HG03354 (cell line): ENCODE measurements at regions not wholly inside any gene's neighbourhood (a gene's known extent, or its start where the extent isn't known, plus 50 kb on each side); places are given as distances from the start of the nearest gene placed in this dataset.

Source experiments
- ATAC-seq: cut with Tn5 transposase; IDR thresholded peaks from one replicate; pipeline ENCODE4 v1.9.1; 2021; ENCODE audit warnings: mild to moderate bottlenecking; ENCODE audit not compliant: unreplicated experiment, poor library complexity, severe bottlenecking

DNA sequence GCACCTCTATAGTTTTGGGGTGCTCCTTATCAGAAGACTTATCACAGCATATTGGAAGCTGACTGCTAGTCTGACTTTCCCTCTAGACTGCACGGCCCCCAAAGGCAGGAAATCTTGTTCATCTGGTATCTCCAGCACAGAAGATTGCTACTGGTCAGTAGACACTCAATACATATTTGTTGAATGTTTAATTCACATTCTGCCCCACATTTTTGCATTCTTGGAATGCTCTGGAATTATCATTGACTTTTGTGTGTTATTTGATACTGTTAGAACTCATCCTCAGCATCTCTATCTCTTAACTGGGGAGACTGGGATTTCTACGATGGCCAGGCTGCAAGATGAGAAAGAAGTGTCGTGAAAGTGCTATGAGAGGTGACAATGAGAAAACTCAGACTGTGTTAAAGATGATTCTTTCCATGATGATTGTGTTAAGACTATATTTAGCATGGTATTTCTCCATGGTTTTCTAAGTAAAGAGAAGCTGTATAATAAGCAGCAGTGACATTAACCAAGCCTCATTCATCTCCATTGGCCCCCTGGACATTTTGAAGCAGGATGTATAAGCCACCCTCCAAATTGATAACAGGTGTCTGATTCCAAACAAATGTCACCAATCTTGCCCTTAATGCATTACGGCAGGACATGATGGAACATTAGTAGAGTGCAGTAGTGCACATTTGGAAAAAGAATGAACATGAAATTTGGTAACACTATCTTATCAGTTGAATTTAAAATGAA is 440.9 kb downstream of the RFC3 start:
- ATAC-seq = no peak

DNA sequence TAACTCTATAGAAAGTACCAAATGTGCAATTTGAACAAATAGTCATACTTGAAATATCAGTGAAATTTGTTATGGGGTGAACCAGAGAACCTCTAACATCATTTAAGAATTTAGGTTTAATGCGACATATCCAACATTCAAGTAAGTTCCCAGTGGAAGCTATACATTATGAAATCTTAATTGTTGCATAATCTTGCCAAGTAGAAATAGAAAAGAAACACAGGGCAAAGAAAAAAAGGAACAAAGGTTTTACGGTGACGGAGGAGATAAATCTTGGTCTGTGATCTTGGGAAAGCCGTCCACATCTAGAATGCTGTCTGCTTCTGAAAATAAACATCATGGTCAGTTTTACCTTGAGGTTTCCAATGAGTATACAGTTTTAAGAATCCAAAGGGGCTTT is 445.7 kb downstream of the RFC3 start:
- ATAC-seq = no peak

DNA sequence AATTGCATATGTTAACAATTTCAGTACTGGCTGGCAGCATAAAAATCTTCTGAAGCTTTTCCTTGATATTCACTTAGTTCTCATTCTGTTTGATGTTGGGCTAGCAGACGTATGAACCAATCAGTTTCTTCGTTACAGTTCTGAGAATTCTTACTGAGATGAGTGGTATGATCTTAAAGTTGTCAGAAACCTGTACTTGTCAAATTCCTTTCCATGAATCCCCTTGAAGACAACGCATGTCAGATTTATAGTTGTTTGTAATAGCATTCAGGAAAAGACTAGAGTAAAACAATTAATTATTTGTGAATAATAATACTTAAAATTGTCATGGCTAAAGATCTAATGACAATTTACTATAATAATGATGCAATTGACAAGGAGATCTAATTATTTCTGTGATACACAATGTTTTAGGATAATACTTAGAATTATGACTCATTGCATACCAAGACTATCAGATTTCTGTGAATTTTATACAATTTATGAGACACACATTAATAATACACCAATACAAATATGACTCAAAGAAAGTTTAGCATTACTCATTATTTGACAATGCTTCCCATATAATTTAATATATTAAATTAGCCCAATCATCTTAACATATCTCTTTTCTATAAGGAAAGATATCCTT is 447.2 kb downstream of the RFC3 start:
- no peak for ATAC-seq

DNA sequence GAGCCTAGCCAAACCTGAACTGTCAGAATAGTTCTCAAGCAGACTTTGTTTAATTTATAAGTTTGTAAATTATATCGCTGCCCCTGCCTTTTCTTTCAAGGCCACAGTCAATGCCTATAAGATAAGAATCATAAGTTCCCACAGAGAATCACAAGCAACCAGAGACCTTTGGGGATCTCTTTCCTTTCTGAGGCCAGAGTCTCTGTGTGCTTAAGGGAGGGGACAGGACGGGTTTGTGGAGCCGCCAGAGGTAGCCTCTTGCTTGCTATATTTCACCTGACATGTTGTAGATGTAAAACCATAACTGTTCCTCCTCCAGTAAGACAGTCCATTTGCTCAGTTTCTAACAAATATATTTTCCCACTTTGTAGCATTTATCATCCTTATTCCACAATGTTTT is 458.8 kb downstream of the RFC3 start:
- ATAC-seq = no peak

DNA sequence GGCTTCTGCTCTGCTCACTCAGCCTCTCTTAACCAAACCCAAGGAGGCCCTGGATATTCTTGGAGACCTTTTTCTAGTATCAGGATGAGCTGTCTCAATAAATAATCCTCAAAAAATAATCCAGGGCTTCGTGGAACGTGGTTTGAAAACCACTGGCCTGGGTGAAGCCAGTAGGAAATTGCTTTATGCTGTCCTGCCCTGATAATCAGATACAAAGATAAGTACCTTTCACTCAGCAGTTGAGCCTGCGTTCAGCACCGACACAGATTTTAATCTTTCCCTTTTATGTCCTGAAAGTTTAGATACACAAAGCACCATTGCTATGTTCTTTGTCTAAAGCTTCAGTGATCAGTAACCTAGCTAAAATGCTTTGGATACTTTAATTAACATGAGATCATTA is 460.0 kb downstream of the RFC3 start:
- ATAC-seq = no peak

DNA sequence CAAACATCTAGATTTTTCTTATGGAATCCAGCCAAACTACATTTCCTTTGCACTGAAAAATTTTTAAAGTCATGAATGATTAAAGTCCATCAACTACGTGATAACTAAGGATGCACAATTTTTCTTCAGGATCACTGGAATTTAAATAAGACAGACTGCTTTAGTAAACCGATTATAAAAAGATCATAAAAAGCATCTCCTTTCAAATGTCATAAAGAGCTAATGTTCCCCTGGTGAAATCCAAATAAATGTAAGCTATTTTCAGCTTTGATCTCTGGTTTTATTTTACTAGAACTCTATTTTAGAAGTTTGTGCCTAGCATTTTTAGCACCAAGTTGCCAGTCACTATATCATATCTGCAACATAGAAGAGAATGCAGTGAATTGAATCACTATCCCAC is 460.8 kb downstream of the RFC3 start:
- ATAC-seq = no peak

DNA sequence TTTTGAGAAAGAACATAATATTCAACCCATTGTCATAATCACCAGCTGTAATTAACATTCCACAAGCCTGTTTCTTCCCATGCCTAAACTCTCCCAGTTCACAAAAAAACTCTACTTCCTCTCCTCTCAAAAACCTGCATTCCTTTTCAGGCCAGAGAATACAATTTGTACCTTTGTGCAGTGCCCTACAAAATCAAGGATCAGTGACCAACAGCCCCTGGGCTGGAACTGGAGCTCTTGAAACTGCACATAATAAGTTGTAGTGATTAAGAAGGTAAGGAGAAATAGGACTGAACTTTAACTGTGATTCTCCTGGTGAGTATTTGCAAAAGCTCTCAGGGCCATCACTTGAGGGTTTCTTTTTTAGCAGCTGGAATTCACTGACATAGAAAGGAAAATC is 472.7 kb downstream of the RFC3 start:
- no peak for ATAC-seq

DNA sequence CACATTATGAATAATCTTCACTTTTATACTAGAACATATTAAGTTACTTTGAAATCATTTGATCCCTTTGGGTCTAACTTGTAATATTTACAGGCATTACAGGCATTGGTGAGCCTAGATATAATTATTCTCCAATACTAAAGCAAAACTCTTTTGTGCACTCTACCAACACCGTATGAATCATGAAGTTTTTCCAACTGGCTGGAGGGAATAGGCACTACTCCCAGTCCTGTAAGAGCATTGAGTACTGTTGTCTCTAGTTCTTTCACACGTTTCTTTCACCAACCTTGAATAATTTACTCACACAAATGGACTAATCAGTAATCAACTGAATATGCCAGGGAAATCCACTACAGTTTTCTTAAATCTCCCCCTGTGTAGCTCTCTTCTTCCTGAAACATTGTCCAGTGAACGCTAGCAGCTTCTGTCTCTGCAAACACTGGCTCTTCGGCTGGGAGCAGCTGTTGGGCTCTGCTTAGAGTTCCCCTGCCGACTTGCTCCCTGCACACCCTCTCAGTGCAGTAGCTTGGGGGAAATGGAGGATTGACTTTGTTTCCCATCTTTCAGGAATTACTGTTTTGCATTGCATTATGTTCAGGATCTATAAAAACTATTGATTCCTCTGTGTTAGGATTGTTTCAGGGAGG is 476.7 kb downstream of the RFC3 start:
- no peak for ATAC-seq

DNA sequence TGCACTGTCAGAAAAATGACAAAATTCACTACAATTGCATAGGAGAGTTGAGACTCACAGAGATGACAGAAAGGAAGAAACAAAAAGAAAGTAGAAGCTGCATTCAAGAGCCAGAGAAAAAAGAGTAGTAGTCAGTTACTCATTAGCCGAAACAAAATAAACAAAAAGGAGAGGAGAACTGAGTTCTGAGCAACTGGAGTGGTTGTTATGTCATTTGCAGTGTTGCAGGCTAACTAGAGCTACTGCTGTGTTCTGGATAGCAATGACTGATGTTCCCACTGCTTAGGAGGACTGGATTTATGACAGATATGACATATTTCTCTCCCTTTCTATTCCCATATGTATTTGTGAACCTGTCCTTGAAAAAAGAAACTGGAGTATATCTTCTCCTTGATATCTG is 482.6 kb downstream of the RFC3 start:
- no peak for ATAC-seq

DNA sequence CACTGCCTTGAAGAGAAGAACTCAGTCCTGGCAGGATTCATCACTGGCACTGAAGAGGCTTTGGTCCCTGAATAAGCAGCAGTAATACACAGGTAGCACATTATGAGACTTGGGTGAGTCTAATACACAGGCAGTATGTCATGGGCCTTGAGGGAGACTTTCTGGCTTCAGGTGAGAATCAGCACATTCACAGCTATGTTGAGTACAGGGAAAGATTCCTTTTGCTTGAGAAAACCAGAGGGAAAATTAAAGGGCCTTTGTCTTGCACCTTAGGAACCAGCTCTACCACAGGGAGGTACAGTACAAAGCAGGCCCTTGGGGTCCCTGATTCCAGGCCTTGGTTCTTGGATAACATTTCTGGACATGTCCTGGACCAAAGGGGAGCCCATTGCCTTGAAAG is 484.6 kb downstream of the RFC3 start:
- no peak for ATAC-seq

DNA sequence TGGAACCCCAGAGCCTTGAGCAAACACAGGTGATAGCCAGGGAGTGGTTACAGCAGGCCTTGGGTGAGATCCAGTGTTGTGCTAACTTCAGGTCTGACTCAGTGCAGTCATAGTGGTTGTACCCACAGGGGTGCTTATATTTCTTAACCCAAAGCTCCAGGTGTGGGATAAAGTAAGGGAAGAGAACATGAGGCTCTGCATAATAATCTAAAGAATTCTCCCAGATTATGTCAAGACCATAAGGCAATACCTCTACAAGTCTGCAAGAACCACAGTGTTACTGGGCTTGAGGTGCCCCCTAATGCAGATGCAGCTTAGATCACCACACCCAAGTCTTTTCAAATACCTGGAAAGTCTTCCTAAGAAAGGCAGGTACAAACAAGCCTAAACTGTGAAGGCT is 485.4 kb downstream of the RFC3 start:
- ATAC-seq = no peak

DNA sequence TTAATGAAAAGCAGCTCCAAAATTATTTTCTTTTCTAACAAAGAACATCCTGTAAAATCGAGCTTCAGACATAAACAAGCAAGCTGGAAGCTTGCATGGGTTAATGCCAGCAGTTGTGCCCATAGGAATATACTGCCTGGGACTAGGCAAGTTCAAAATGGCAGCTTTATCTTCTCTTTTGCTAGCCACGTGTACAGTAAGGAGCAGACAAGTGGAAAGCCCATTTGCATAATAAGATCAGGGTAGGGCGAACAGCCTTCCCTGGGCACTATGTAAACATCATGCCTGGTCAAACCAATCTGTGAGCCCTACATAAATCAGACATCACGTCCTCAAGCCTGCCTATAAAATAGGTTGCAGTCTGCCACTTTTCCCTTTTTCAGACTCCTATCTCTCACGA is 489.7 kb downstream of the RFC3 start:
- no peak for ATAC-seq

DNA sequence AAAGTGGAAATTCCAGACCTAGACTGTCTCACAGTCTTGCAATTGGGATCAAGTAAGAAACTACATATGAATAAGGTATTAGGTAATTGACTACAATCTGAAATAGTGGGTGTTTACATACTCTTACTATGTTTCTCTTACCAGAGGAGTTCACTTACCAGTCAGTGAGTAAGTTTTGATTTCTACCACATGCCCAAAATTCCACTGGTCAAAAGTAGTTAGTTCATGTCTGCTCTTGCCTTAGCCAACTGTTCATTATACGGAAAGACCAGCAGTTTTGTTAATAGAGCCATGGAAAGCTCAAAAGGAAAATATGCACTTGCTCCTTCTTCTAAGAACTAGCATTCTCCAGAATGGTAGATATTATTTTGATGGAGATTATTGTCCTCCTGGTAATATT is 490.8 kb downstream of the RFC3 start:
- ATAC-seq = no peak

DNA sequence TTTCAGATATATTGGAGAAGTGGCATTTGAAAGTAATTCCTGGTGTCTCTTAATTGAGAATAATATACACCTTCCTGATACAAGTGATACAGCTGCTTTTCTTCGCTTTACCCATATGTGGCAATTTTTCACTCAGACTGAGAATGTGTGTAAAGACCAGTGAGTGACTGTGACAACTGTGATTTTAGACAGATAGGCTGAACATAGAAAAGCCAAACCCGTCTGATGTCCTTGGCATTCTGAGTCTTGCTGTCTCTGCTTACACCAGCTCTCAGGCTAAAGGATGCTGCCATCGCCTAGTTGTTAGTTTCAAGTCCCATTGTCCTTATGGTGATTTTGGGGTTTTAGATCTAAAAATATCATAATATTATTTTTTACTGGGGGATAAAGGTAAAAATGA is 492.6 kb downstream of the RFC3 start:
- ATAC-seq = no peak

DNA sequence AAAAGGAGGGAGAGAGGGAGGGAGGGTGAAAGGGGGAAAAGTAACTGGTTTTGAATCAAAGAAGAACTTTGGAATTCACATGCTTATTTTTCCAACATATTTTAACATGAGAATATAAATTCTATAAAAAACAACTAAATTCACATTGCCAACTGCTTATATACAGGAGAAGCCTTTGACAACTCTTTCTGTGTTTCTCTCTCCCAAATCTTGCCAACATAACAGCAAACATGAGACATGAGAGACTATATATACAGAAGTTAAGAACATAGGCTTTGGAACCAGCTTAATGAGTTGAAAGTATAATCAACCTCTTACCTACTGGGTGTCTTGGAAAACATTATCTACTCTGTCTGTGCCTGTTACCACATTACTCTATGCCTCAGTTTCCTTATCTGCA is 493.3 kb downstream of the RFC3 start:
- ATAC-seq = no peak

DNA sequence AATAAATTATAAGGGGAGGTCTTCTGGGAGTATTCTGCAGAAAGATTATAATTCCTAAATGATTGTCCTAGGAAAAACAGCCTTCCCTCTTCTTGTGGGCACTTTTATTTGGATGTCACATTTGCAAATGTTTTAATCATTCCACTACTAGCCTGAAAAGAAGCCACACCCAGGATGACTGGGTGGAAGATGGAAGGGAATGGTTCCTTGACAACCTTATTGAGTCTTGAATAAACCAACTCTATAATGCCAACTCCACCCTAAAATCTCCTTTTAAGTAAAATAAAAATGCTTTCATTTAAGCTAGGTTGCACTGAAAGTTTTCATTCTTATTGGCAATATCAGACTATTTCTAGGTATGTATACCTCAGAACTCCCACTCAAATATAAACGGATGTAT is 494.6 kb downstream of the RFC3 start:
- ATAC-seq = no peak

DNA sequence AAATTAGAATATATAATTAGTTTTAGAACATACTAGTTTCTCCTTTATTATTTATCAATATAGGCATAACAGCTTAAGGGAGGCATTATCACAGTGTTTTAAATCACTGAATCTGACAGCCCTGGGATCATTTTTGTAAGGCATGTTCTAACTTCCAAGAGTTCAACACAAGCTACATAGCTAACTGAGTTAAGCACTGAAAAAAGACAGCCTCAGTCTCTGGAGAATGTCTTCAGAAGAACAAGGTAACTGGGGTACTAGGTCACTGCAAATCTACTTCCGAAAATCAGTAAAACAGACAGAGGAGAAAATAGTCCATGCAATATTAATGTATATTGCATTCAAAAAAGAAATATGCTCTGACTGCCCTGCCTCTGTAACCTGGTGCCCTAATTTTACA is 502.1 kb downstream of the RFC3 start:
- ATAC-seq = no peak

DNA sequence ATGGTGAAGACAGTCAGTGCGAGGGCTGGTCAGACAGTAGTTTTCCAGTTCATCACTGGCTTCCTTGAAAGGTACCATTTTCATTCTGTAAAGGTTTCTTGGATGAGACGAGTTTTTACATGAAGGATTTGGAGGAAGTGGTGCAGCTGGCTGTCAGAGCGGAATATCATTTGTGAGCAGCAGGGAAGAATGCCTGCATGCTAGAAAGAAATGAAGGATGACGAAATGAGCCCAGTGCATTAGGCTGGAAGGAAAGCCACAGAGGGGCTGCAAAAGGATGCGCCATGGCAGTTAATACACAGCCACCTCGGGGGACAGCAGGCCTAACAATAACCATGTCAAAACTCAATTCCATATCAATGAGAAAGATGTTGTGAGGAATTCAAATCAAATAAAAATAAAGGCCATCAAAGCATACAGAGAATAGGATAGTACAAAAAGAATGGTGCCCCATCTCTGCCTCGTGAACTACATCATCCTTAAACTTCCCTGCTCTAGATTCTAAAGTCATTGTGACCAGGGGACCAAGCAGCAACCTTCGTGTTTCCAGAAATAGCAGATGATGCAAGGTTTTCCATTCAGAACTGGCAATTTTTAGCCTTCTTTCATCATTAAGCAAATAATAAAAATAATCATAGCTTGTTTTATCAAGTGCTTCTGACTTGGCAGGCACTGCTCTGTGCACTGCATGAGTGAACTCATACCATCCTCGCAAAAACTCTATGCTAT is 504.2 kb downstream of the RFC3 start:
- ATAC-seq = no peak

DNA sequence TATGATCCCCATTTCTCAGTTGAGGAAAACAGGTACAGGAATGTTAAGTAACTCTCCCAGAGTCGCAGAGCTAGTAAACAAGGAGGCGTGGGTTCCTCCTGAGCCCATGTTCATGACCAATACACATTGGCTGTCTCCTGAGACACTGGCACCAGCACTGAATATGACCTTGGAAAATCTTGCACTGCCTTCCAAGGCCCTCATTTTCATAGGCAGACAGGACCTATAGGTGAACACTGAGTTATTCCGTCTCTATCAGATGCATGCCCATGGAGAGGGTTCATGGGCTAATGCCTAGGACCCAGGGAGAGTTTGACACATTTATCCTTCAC is 504.8 kb downstream of the RFC3 start:
- no peak for ATAC-seq

DNA sequence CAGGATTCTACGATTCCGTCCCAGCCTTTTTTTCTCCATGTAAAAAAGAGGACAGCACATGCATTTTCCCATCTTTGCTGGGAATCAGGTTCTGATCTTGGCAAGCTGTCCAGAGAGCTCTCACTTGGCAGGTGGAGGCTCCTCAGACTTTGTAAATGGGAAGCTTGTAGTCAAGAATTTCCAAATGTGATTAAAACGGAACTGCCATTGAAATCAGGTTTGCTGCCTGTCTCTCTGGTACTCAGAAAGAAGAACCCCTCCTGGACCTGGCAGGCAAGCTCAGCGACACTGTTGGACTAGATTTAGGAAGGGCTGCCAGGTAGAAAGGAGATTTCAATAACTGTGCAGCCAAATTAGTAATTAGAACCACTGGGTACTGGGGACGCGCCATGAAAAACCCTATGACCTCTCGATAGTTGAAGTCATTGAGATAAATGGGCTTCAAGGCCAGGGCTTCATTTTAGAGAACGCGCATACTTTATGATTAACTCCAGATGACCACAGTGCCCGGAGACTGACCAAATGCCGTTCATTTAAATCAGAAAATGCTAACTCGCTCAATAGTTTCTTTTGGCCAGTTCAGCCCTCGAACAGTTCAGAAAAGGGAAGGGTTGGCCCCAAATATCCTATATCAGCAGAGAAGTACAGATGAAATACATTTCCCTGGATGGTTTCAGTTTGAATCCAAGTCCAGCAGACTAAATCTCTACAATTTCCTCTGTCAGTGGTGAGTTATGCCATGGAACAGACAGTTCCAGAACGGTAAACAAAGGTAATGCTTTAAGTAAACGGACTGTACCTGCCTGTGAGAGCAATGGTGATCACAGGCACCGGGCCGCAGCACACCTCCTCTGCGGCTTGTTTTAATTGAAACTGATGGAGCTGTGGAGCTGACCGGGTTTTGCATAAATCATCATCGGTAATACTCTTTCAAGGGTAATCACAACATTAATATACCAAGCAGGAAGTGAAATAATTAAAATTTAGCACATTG is 517.4 kb downstream of the RFC3 start:
- no peak for ATAC-seq
